Peyer's patch (tissue), 4 donors: ENCODE measurements at regions not wholly inside any gene's neighbourhood (a gene's known extent, or its start where the extent isn't known, plus 50 kb on each side); places are given as distances from the start of the nearest gene placed in this dataset.

Source experiments
- CTCF ChIP-seq, 6 experiments: fragments of 450-650 bp in 4 of 6; fragments of 200-600 bp in 2 of 6; sonication (generic) in 1 of 6; IDR thresholded peaks; one replicate each; pipeline ENCODE4 v1.5.1; 2017 to 2019; ENCODE audit warnings: antibody characterized with exemption in 6 of 6, mild to moderate bottlenecking in 3 of 6, moderate library complexity in 1 of 6
- POLR2A ChIP-seq, 2 donors: fragments of 450-650 bp; IDR thresholded peaks; one replicate each; pipeline ENCODE4 v1.5.1; 2017; ENCODE audit warnings: antibody characterized with exemption in 2 of 2, mild to moderate bottlenecking in 2 of 2, moderate library complexity in 2 of 2

GRCh38 chr9:81193362-81194339 lies 495.7 kb downstream of the TLE1 start:
- no peak for TF ChIP-seq POLR2A (IDR thresholded peaks at IDR 0.05)
- no peak for TF ChIP-seq CTCF (IDR thresholded peaks at IDR 0.05)
